GM18517 (cell line): ENCODE measurements at regions not wholly inside any gene's neighbourhood (a gene's known extent, or its start where the extent isn't known, plus 50 kb on each side); places are given as distances from the start of the nearest gene placed in this dataset.

ENCODE experiments used
- ATAC-seq: cut with Tn5 transposase; IDR thresholded peaks from one replicate; pipeline ENCODE4 v1.9.1; 2021; ENCODE audit warnings: mild to moderate bottlenecking, moderate library complexity; ENCODE audit not compliant: unreplicated experiment

DNA sequence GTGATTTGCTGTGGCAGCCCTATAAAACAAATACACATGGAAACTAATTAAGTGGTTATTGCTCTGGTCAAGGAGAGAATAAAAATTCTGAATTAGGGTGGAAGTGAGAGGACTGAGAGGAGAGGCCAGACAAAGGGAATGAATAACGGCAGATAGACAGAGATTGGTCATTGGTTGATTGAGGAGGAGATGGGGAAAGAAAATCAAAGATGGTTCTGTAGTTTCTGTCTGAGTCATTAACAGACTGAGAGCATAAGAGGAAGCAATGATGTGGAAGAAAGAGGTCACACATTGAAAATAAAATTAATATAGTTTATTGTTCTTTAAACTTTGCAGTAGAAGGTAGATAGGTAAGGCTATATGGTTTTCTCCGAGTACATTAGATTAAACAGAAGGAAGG lies 469.8 kb downstream of the ACTL7B start:
- no peak for ATAC-seq

DNA sequence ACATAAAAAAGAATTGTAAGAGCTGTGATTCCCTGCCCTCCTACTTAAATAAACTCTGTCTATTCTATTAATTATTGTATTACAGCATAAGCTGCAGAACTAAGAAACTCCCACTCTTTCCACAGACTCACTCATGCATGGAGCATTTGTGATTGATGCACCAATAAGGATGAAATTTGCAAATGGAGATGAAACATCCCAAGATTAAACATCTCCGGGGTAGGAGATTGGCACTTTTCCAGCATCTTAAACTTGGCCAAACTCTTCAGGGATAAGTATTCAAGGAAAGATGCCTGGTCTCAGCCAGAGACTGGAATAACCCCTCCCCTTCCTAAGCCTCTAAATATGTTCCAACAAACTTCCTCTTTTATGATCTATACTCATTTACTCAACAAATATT lies 472.0 kb downstream of the ACTL7B start:
- ATAC-seq, result no peak

DNA sequence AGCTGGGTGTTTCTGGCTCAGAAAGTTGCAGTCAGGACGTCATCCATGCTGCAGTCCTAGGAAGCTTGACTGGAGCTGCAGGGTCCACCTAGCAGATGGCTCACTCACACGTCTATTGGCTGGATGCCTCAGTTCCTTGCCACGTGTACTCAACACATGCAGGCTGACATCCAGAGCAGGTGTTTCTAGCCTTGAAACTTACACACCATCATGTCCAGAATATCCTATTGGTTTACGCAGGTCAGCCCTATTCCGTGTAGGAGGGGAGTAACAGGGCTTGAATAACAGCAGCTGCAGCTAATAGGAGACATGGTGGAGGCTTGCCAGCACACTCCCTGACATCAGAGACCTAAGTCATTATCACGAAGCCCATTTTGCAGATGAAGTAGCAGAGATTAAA lies 473.5 kb downstream of the ACTL7B start:
- no peak for ATAC-seq

- no peak for ATAC-seq
Observed at GRCh38 chr9:108377881-108378280, 477.9 kb downstream of the ACTL7B start.

- ATAC-seq, result no peak
Observed at GRCh38 chr9:108377382-108377781, 478.4 kb downstream of the ACTL7B start.

GRCh38 chr9:108376140-108376539 lies 479.6 kb downstream of the ACTL7B start:
- no peak for ATAC-seq

DNA sequence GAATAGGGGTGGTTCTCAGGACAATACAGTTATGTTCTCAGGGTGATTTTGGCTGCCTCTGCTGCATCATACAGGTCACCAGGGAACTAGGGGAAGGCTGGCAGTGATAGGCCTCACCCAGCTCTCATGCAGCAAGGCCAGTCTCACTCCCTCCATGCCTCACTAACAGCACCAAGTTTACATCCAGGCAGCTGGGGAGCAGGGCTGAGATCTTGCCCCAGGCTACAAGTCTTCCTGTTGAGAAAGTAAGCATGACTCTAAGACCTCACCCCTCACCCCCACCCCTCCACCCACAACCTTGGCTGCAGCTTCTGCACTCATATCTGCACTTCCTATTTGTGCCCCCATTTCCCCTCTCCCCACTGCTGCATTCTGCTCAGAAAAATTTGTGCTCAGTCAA lies 481.2 kb downstream of the ACTL7B start:
- no peak for ATAC-seq

DNA sequence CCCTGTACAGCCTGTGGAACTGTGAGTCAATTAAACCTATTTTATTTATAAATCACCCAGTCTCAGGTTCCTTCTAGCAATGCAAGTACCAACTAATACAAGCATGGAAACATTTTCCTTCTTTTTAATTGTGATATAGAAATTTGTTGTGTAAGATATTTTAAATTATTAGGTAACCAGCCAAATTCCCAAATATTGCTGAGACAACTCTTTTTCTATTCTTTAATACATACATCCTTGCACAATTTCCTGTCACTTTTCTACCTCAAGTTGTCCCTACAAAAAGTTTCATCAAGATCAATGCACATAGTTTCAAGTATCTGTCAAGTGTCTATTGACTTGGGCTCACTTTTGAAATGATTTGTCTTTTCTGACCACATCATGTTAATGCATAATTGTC lies 488.6 kb downstream of the ACTL7B start:
- no peak for ATAC-seq

- no peak for ATAC-seq
Observed at GRCh38 chr9:108363311-108363710, 492.5 kb downstream of the ACTL7B start.

- ATAC-seq, result no peak
Observed at GRCh38 chr9:108360304-108360703, 495.5 kb downstream of the ACTL7B start.

DNA sequence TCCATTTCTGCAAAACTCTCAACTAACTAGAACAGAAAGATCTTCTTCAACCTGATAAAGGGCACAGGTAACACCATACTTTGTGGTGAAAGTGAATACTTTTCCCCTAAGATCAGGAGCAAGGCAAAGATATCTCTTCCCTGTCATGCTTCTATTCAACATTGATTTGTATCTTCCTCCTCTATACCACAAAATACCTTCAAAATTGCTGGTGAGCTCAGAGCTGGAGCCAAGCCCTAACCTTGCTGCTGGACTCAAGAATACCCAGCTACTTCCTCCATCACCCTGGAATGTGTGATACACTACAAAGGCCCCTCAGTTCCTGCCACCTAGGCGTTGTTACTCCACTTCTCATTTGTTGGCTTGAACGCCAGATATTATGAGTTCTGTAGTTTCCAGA lies 499.0 kb downstream of the ACTL7B start:
- ATAC-seq, result no peak

DNA sequence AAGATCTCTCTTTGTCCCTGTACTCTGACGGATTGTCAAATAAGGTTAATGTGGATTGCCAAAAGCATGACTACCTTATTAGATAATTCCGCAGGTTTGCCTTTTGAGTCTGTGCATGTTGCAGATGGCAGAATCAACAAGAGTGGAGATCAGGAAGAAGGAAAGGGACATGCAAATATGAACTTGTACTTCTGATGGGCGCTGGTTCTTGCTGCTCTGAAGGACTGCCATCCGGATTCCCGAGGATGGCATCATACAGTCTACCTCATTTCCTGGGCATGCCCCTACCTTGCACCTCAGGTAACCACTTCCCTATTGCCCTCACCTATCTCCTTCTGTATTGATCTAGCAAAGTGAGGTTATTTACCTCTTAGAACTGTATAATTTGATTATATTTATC lies 504.2 kb downstream of the ACTL7B start:
- ATAC-seq, result no peak

GRCh38 chr9:108347463-108348188 lies 508.2 kb downstream of the ACTL7B start:
- no peak for ATAC-seq

- no peak for ATAC-seq
Observed at GRCh38 chr9:108345826-108346225, 510.0 kb downstream of the ACTL7B start.

DNA sequence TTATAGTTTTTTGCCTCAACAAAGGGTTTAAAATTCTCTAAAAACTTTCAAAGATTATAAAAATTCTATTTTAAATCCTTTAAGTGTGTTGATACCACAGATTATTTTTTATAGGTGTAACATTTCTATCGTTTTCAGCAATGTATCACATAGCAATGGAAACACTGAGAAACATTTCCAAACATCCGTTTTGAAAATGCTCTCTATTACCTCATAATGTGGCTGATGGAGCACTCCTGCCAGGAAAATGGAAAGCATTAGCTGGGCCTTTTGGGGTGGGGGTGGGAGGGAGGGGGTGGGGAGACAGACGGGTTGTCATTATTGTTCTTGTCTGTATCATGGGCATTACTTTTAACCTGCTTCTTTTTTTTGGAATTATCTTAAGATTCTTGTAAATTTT lies 516.5 kb downstream of the ACTL7B start:
- no peak for ATAC-seq

DNA sequence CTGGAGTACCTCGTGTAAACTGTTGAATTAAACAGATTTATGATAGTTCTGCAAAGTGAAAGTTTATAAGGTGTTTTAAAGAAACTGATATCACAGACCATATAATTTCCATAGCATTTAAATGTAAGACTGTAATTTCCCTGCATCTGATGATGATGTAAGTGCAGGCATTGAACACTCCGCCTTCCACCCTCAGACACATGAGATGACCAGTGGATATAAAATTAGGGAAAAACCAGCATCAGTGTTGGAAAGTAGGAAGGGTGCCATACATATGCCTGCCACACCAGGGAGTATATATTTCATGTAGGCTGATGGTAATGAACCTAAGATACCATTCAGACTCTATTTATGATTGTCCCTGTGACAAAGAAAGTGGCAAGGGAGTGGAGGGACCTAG lies 519.2 kb downstream of the ACTL7B start:
- no peak for ATAC-seq

- ATAC-seq, result no peak
Observed at GRCh38 chr9:108333530-108333983, 522.2 kb downstream of the ACTL7B start.

DNA sequence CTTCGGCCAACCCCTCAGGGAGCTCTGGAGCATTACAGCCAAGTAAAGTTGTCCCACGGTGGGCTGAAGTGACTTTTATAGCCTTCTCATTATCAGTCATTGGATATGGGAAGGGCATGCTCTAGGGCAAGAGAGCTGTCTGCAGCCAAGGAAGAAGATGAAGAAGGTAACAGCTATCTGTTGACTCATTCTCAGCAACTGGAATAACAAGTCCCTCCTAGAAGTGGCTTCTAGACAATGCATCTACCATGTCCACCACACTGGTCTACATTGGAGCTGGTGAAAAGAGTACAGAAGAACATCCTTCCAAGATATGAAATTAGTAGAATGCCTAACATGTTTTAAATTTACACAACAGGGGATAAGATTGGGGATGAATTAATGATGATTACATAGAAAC lies 524.2 kb downstream of the ACTL7B start:
- ATAC-seq, result no peak

DNA sequence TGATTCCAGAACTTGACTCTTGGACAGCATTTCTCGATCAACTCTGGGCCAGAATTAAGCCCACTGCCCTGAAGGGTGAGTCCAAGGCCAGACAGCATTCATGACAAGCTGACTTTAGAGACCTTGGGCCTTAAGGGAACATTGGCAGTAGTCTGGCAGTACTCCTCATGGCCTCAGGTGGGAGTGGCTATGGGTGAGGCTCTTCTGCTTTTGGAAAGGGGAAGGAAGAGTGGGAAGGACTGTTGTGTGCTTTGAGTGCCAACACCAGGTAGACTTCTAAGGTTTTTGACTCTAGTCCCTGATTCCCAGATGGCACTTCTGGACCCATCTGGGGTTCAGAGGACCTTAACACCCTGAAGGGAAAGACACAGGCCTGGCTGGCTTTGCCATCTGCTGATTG lies 530.4 kb downstream of the ACTL7B start:
- no peak for ATAC-seq

GRCh38 chr9:108323615-108324014 lies 532.2 kb downstream of the ACTL7B start:
- ATAC-seq, result no peak

GRCh38 chr9:108322326-108323098 lies 533.3 kb downstream of the ACTL7B start:
- ATAC-seq, result no peak

DNA sequence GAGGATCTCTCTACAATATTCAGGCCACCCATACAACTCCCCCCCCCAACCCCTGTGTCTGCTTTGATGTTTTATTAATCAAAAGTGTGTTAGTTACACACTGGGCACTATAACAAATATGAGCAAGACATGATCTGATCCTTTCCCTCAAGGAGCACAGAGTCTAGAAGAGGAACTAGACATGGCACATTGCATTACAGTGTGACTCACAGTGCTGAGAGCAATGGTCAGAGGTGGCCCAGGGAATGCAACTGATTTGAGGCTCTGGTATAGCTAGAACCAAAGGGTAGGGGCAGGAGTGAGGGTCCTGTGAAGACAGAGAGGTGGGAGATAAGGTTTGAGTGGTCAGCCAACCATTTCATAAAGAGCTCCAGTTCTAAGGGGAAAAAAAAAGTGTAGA lies 539.2 kb downstream of the ACTL7B start:
- no peak for ATAC-seq
